Gastrocnemius medialis (tissue), 4 donors: ENCODE measurements at regions not wholly inside any gene's neighbourhood (a gene's known extent, or its start where the extent isn't known, plus 50 kb on each side); places are given as distances from the start of the nearest gene placed in this dataset.

ENCODE experiments used
- POLR2A ChIP-seq, 2 donors: fragments of 450-650 bp; IDR thresholded peaks; one replicate each; pipeline ENCODE4 v1.6.1; 2017; ENCODE audit warnings: antibody characterized with exemption in 2 of 2, mild to moderate bottlenecking in 2 of 2, moderate library complexity in 2 of 2
- TF ChIP-seq, protein P1 (sequence below), 5 experiments: fragments of 450-650 bp in 3 of 5; fragments of 200-600 bp in 2 of 5; sonication (generic) in 2 of 5; IDR thresholded peaks in 4 of 5; conservative IDR thresholded peaks in 1 of 5; 1 replicate in 4 of 5; 2 replicates in 1 of 5; pipeline ENCODE4 v1.5.1; 2016 to 2019; ENCODE audit warnings: antibody characterized with exemption in 5 of 5, mild to moderate bottlenecking in 3 of 5, moderate library complexity in 3 of 5

DNA sequence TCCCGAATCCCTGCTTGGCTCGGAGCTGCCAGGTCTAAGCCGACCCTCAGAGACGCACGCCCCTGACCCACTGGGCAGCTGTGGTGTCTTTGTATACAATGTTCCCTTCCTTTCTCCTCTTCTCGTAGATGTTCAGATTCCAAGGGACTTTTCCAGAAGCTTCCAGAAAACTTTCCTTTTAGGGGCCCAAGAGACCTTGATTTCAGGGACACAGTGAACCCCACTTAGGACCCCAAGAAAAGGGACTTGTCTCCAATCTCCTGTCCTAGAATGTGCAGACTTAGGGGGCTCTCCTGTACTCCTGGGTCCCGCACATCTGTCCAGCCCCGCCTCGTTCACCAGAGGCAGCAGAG is 103.5 kb downstream of the EDN3 start:
- TF ChIP-seq, protein P1, sequence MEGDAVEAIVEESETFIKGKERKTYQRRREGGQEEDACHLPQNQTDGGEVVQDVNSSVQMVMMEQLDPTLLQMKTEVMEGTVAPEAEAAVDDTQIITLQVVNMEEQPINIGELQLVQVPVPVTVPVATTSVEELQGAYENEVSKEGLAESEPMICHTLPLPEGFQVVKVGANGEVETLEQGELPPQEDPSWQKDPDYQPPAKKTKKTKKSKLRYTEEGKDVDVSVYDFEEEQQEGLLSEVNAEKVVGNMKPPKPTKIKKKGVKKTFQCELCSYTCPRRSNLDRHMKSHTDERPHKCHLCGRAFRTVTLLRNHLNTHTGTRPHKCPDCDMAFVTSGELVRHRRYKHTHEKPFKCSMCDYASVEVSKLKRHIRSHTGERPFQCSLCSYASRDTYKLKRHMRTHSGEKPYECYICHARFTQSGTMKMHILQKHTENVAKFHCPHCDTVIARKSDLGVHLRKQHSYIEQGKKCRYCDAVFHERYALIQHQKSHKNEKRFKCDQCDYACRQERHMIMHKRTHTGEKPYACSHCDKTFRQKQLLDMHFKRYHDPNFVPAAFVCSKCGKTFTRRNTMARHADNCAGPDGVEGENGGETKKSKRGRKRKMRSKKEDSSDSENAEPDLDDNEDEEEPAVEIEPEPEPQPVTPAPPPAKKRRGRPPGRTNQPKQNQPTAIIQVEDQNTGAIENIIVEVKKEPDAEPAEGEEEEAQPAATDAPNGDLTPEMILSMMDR (IDR thresholded peaks at IDR 0.05 in 4 of 5, conservative IDR thresholded peaks at IDR 0.05 in 1 of 5) = no peak
- no peak for TF ChIP-seq POLR2A (IDR thresholded peaks at IDR 0.05)
